HG03097 (cell line): ENCODE measurements at regions not wholly inside any gene's neighbourhood (a gene's known extent, or its start where the extent isn't known, plus 50 kb on each side); places are given as distances from the start of the nearest gene placed in this dataset.
"Not testable (repeated sequence)": the region's sequence is repeated elsewhere in the genome, so short reads cannot be mapped to it uniquely, and the experiment has no call there.

Source experiments
- ATAC-seq: cut with Tn5 transposase; IDR thresholded peaks from one replicate; pipeline ENCODE4 v1.9.1; 2021; ENCODE audit not compliant: unreplicated experiment, low FRiP score

DNA sequence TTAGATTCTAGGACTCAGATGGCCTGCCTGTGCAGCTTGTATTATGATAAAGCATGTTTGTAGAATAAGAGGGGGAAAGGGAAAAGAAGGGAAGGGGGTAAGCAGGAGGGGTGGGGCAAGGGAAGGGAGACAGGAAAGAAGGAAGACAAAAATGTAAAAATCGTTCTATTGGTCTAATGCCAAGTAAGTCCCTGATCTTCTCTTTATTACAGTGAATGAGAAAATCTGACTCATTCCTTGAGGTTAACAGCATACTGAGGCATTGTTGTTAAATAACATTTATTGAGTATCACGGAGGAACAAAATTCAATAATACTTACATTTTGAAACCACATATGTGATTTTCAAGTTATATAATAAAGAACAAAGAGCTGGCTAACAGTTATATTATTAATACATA lies 1534.7 kb downstream of the OLFM4 start:
- ATAC-seq, result no peak

DNA sequence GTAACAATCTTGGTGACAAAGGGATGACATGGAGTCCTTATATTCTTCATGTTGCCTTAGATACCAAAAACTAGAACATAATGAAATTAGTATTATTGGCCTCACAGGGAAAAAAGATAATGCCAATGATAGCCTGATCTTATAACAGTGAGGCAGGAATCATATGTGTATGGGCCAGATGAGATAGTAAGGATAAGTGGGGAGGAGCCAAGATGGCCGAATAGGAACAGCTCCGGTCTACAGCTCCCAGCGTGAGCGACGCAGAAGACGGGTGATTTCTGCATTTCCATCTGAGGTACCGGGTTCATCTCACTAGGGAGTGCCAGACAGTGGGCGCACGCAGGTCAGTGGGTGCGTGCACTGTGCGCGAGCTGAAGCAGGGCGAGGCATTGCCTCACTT lies 1543.4 kb downstream of the OLFM4 start:
- ATAC-seq, result not testable (repeated sequence)

DNA sequence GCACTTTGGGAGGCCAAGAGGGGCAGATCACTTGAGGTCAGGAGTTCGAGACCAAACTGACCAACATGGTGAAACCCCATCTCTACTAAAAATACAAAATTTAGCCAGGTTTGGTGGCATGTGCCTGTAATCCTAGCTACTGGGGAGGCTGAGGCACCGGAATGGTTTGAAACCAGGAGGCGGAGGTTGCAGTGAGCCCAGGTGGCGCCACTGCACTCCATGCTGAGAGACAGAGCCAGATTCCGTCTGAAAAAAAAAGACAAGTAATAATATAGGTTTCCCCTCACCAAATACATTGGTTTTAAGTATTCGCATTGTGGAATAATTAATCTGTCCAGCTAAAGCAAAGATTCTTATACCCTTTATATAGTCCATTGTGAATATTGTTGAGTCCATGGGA lies 1544.6 kb downstream of the OLFM4 start:
- no peak for ATAC-seq

DNA sequence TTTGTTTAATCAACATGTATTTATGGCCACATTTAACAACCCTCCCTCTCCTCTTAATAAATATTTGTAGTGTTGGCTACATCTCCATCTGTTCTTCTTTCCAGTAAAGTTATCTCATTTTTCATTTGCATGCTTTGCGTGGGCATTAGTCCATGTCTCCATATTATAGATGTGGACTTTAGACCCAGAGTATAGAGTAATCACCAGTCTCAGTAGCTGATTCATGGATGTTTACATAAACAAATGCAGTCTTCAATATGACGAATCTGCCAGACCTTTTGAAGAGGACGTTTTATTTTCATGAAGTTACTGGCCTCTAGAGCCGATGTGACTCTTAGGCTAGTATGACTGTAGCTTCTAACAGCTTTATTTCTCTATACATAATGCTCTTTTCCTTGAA lies 1546.2 kb downstream of the OLFM4 start:
- ATAC-seq, result no peak

DNA sequence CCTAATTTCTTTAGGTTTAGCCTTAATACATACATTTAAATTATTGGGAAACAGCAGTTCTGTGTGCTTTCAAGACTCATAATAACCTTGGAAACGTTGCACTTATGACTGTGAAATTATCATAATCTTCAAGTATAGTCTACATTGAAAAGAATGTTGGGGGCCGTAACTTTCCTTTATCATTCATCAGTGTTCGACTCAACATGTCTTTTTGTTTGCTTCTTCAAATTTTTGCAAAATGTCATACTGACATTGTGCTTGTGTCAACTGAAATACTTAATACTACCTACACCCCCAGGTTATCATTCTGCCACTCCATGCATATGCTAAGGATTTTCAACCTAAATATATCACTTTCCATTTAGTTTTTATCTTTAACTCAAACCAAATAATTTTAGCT lies 1562.9 kb downstream of the OLFM4 start:
- ATAC-seq, result no peak

DNA sequence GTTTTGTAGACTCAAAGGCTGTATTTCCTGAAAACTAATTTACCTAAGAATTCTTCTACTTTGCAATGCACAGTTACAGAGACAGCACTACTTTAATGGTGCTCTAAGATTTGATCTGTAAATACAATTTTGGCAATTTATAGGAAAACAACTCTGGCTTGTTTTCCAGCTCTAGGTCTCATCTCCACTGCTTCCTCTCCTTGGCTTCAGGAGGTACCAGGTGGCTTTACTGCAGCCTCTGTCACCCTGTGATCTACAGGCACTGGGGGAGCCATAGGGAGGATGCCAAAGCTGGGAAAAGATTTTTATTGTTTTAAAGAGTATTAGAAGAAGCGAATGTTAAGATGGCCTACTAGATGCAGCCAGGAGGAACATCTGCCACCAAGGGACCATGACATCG lies 1563.6 kb downstream of the OLFM4 start:
- ATAC-seq, result no peak

DNA sequence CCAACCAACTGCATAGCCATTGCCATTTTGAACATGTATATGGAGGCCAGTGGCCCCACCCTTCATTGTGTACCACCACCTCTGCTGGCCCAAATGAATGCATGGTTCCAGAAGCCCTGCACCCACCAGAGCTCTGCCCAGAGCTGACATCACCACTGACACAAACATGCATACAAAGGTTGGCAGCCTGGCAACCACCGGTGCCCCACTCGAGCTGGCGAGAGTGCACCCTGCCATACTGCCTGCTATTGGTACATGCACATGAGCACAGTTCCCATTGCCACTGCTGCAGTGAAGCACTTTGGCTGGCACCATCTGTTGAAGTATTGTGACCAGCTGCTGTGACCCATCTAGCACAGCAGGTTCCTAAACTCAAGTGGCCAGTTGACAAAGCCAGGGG lies 1564.9 kb downstream of the OLFM4 start:
- no peak for ATAC-seq

DNA sequence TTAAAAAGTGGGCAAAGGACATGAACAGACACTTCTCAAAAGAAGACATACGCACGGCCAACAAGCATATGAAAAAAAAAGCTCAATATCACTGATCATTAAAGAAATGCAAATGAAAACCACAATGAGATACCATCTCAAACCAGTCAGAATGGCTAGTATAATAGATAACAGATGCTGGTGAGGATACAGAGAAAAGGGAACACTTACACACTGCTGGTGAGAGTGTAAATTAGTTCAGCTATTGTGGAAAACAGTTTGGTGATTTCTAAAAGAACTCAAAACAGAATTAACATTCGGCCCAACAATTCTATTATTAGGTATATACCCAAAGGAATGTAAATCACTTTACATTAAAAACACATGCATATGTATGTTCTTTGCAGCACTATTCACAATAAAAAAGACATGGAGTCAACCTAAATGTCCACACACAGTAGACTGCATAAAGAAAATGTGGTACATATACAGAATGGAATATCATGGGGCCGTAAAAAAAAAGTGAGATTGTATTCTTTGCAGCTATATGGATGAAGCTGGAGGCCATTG lies 1569.0 kb downstream of the OLFM4 start:
- ATAC-seq, result no peak

DNA sequence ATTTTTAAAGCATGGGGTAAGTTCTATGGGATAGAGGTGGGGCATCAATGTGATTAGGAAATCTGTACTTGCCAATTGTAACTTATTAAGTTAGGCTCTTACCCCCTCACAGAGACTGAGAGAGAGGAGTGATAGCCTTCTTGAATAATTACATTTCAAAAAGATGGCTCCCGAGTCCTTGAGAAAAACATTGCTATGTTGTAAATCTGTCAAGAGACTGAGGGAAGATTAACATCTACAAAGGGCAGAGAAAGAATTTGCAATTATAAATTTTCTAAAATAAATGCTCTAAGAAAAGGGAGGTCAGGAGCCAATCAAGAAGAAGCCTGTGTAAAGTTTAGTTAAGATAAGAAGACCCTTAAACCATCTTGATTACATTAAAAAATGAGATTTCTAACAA lies 1570.8 kb downstream of the OLFM4 start:
- ATAC-seq, result no peak

DNA sequence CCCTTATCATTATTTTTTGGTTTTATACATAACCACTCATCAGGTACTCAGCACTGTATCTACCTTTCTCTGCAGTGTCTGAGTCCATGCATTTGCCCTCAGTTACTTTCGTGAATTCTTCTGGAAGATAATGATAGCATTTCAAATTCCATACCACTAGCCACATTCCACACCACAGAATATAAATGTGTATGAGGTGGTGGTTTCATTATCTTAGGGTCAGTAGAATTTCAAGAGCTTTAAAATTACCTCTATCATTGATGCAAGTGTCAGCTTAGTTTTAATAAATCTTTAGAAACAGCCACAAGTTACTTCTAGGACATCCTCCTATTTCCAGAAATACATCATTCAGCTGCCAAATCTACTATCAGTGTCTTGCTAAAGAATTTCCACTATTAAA lies 1578.3 kb downstream of the OLFM4 start:
- no peak for ATAC-seq

DNA sequence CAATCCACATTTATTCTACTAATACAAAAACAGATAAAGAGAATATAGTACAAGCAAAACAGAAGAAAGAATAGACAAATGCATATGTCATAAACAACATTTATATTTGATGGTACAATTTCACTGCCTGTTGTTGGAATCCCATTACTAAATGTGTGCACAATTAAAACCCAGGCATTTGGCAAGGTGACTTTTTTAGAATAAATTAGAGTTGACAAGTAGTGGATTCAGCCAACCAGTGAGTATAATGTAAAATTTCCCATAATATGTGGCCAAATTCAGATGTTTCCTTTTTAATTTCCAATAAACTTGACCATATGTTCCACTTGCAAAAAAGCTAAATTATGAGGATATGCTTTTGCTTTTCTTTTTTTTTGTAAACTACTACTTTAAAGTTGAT lies 1578.8 kb downstream of the OLFM4 start:
- no peak for ATAC-seq

DNA sequence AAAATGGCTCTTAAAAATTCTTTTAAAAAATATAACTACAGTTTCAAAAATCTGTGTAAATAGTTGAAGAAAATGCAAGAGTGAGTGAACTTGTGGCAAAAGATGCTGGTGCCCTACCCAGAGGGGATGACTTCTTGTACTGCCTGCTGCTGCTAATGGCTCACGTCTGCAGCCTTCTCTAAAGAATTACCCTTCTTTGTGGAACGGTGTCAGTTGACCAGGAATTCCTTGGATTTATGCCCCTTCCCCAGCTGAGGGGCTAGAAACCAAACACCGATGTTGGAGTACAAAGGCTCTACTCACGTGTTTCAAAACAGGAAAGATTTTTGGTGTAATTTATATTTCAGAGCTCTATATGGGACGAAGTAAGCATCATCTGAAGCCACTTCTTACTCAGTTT lies 1582.8 kb downstream of the OLFM4 start:
- no peak for ATAC-seq

DNA sequence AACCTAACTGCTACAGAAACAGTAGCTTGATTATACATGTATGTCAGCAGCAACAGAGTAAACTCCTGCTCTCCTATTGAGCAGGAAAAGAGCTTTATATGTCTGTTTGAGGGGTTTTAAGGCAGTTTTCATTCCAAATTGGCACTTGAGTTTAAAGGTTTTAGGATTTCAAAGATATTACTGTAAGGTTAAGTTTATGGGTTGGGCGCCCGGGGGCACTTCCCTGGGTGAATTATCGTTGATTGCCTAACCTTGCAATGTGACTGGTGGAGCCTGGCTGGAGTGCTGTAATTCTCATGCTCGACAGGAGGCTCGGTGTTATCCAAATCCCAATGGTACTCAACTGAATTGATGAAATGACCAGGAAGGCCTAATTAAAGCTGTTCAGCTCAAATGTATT lies 1586.1 kb downstream of the OLFM4 start:
- ATAC-seq, result no peak

DNA sequence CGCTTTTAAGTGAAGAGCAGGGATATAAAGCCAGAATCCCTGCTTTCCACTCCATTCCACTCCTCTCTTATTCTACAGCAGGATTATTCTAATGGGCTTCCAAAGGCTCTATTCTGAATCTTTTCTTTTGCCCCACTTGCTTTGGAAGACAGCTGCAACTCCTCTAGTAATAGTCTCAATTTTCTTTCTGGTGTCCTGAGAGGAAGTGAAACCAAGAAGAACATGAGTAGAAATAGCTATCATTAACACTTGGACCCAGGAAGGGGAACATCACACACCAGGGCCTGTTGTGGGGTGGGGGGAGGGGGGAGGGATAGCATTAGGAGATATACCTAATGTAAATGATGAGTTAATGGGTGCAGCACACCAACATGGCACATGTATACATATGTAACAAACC lies 1597.9 kb downstream of the OLFM4 start:
- not testable (repeated sequence) for ATAC-seq

DNA sequence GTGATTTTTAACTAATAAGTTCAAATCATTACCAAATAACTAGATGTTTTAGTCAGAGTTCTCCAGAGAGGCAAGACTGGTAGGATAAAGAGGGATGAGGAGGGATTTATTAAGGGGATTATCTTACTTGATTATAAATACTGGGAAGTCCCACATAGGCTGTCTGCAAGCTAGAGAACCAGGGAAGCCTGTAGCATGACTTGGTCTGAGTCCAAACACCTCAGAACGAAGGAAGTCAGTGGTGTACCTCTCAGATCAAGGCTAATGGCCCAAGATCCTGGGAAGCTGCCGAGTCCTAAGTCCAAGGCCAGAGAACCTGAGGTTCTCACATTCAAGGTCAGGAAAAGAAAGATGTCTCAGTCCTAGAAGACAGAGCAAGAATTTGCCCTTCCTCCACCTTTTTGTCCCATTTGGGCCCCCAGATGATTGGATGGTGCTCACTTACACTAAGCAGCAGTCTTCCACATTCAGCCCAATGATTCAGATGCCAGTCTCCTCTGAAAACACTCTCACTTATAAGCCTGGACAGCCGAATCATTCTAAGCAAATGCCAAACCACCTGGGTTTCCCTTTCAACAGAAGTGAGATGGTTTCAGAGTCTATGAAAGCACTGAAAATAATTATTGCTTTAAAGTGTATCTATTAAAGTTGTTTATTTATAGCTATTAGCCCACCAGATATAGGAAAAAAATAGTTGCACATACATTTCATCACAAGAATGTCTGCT lies 1599.2 kb downstream of the OLFM4 start:
- no peak for ATAC-seq

DNA sequence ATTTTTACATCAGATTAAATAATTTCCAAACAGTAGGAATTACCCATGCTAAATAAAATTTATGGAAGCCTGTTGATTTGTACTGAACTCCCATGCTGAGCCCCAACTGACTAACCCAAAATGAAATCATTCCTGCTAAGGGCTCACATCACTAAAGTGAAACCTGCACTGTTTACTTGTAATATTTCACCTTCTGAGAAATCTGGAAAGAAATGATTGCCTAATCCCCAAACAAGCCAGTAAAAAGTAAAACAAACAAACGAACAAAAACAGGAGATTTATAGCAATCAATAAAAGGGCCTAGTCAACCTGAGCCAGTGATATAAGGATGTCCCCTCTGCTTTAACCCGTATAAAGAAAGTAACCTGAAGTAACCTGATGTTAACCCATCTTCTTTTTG lies 1599.8 kb downstream of the OLFM4 start:
- ATAC-seq, result no peak

DNA sequence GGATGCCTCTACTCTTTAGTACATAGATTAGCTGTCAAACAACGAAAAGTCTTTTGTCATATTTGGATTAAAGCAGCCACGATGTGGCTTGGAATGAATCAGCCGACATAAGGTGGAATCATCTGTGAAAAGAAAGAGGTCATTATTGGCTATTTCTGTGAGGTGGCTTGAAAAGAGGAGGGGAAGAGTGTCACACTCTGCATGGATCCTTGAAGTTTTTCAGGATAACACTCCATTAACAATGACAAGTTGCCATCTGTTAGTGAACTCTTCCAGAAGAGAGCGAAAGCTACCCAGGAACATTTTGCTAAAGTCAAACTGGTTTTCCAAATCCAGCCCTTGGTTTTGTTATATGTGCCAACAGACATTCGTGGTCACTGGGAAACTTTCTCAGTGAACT lies 1604.8 kb downstream of the OLFM4 start:
- no peak for ATAC-seq

DNA sequence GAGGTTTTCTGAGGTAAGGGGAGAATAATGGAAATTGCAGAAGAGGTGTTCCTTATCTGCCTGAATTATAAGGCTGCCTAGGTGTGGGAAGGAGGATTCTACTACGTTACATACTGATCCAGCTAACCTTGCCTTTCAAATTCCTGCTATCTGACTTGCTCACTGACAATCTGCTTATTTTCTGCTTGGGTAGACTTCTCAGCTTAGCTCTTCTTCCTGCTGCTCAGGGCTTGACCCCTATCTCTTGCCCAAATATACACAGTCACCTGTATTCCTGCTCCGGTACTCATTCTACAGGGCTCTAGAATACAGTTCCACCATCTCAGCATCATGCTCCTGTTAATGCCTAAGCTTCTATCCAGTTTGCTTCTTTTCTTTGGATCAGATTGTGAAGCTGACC lies 1607.6 kb downstream of the OLFM4 start:
- no peak for ATAC-seq

DNA sequence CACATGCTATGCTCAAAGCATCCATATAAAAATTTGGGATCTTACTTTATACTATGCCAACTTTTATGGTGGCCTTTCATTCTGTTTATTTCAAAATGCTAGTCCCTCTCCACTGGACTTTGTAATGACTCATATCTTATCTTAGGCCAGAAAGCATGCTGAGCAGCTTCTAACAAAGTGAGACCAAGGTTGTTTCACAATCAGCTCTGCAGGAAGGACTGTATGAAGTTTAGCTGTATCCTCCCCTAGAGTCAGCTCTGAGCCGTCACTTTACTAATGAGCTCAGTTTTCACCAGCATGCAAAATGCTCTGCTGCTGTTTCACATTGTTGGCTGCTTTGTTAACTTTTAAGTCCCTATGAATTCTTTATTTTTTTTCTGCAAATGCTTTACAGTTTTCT lies 1608.8 kb downstream of the OLFM4 start:
- no peak for ATAC-seq

DNA sequence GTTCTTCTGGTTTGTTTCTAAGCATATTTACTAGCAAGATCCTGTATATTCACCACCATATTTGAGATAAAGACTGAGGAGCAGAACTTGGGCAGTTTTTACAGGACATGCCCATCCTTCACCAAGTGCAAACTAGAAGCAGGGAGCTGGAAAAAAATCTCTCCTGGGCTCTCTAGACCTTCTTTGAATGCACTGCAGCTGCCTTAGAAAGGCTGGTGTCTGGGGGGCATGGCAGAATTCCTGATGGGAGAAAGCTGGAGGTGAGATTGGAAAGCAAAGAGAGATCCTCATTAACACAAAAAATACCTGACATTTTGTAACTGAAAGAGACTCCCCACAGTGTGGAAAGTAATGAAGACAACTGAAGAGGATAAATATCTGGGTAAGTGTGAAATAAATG lies 1612.1 kb downstream of the OLFM4 start:
- ATAC-seq, result no peak

DNA sequence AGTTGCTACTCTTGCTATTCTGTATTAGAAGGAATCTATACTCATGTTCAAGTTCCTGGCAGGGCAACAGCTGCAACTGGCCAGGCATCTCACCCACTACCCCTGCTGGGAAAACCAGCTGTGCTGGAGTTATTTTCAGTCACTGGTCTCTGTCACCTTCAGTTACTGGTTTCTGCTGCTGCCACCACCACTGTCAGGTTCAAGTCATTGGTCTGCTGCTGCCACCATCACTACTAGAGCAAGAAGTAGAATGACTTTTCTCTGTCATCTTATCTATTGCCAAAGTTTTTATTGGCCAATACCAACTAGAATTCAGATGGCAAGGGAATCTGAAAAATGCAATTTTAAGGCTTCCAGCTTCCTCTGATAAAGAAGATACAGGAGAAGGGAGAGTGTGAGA lies 1615.2 kb downstream of the OLFM4 start:
- ATAC-seq, result no peak

DNA sequence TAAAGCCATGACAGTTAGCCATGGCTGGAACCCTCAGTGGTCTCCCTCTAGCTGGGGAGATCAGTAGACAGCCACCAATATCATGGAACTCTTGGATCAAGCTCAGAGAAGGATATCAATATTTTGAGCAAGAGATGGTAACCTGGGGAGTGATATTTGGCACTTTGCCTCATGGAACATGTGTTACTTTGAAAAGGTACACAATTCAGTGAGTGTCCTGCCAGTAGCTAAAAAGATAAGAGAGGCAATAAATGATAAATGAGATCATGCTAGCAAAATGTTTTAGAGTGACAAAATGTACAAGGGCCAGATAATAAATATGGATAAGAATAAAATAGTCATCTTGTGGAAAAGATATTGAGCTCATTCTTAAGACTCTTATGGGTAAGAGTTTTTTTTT lies 1618.7 kb downstream of the OLFM4 start:
- ATAC-seq, result no peak

DNA sequence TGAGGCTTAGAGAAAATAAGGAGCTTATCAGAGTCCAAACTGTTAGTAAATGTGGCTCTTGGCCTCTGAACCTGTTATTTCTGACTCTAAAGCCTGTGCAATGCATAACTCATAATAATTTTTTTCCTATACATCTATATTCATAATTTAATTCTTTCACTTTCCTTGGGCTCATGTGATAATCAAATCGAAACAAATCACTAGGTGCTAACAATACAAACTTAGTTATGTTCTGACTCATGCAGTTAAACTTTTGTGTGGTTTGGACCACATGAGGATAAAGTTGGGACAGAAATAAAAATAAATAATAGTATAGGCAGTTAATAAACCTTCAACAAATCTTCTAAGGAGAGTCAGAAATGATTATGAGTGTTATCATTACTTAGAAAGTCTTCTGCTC lies 1629.0 kb downstream of the OLFM4 start:
- no peak for ATAC-seq
